ENCODE measurements at regions not wholly inside any gene's neighbourhood (a gene's known extent, or its start where the extent isn't known, plus 50 kb on each side); places are given as distances from the start of the nearest gene placed in this dataset.

DNA sequence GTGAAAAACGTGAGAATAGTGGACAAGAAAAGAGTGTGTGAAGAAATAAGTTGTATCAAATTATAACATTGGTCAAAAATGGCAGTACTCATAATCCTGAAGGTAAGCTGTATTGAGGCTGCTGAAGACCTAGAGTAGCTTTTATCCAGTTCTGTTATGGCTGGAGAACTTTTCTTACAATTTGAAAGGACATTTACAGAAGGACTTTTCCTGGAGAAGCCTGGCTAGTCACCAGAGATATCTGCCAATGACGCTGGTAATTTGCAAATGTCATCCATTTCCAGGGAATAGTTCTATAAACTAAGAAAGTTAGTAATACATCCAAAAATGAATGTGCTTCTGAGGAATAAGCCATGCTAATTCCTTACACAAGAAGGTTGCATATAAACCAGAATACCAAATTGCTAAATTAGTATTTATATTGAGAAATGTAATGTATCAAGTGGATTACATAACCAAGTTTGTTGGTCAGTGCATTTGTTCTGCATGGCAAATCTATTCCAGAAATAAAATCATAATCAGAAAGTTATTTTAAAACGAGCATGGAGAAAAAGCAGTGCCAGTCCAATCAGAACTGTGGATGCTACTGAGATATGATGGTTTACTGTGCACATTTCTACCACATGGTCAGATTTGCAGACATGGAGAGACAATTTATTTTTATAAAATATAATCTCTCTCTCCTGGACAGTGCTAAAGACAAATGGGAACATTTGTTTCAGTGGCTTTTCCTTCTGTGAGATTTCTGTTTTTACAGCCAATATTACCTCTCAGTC lies 743.7 kb upstream of the HS3ST1 start (continued):
- no peak for TF ChIP-seq ZNF532 (CRISPR knock-in tag; IDR thresholded peaks at IDR 0.05; ENCODE audit: borderline replicate concordance)
- TF ChIP-seq, protein P1, sequence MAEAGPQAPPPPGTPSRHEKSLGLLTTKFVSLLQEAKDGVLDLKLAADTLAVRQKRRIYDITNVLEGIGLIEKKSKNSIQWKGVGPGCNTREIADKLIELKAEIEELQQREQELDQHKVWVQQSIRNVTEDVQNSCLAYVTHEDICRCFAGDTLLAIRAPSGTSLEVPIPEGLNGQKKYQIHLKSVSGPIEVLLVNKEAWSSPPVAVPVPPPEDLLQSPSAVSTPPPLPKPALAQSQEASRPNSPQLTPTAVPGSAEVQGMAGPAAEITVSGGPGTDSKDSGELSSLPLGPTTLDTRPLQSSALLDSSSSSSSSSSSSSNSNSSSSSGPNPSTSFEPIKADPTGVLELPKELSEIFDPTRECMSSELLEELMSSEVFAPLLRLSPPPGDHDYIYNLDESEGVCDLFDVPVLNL (CRISPR knock-in tag; IDR thresholded peaks at IDR 0.05; ENCODE audit: borderline replicate concordance, low read depth): no peak

- CTCF ChIA-PET: no interaction called here
- TF ChIP-seq, protein P2, sequence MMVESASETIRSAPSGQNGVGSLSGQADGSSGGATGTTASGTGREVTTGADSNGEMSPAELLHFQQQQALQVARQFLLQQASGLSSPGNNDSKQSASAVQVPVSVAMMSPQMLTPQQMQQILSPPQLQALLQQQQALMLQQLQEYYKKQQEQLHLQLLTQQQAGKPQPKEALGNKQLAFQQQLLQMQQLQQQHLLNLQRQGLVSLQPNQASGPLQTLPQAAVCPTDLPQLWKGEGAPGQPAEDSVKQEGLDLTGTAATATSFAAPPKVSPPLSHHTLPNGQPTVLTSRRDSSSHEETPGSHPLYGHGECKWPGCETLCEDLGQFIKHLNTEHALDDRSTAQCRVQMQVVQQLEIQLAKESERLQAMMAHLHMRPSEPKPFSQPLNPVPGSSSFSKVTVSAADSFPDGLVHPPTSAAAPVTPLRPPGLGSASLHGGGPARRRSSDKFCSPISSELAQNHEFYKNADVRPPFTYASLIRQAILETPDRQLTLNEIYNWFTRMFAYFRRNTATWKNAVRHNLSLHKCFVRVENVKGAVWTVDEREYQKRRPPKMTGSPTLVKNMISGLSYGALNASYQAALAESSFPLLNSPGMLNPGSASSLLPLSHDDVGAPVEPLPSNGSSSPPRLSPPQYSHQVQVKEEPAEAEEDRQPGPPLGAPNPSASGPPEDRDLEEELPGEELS (CRISPR knock-in tag; IDR thresholded peaks at IDR 0.05): no peak
- no peak for TF ChIP-seq STAT6 (CRISPR knock-in tag; conservative IDR thresholded peaks at IDR 0.05; ENCODE audit: low read depth)
- TF ChIP-seq RELA (CRISPR knock-in tag; IDR thresholded peaks at IDR 0.05; ENCODE audit: borderline replicate concordance): no peak
- H3K4me3 Mint-ChIP-seq: no peak overlapping the region
- POLR2A ChIA-PET: no interaction called here
- peaks cover 12% of the 10 kb centered on the region; the same call in 1 of the 2 replicates for H3K9me3 Mint-ChIP-seq
- no peak for DNase-seq (ENCODE audit: low spot score)
- H3K27me3 Mint-ChIP-seq (ENCODE audit: low read depth): no peaks in the 10 kb centered on the region; the same call in 1 of the 2 replicates
- H3K4me1 Mint-ChIP-seq: peaks cover 16% of the 10 kb centered on the region
- peaks cover 4% of the 10 kb centered on the region for H3K36me3 Mint-ChIP-seq
- no peak overlapping the region for H3K27ac Mint-ChIP-seq
- no peak for ATAC-seq
Observed at GRCh38 chr4:12170308-12170707, 741.6 kb upstream of the HS3ST1 start.

- POLR2A ChIA-PET: no interaction called here
- TF ChIP-seq ZNF138 (CRISPR knock-in tag; conservative IDR thresholded peaks at IDR 0.05) (no peak), TP53 (CRISPR knock-in tag; IDR thresholded peaks at IDR 0.05) (no peak), GTF2I (CRISPR knock-in tag; conservative IDR thresholded peaks at IDR 0.05) (no peak), TEAD1 (CRISPR knock-in tag; IDR thresholded peaks at IDR 0.05) (no peak), E2F5 (CRISPR knock-in tag; IDR thresholded peaks at IDR 0.05) (no peak), JAZF1 (CRISPR knock-in tag; IDR thresholded peaks at IDR 0.05) (no peak), TEAD4 (CRISPR knock-in tag; IDR thresholded peaks at IDR 0.05) (no peak), NFATC4 (CRISPR knock-in tag; IDR thresholded peaks at IDR 0.05) (no peak)
- TF ChIP-seq, protein P3, sequence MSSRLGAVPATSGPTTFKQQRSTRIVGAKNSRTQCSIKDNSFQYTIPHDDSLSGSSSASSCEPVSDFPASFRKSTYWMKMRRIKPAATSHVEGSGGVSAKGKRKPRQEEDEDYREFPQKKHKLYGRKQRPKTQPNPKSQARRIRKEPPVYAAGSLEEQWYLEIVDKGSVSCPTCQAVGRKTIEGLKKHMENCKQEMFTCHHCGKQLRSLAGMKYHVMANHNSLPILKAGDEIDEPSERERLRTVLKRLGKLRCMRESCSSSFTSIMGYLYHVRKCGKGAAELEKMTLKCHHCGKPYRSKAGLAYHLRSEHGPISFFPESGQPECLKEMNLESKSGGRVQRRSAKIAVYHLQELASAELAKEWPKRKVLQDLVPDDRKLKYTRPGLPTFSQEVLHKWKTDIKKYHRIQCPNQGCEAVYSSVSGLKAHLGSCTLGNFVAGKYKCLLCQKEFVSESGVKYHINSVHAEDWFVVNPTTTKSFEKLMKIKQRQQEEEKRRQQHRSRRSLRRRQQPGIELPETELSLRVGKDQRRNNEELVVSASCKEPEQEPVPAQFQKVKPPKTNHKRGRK (CRISPR knock-in tag; IDR thresholded peaks at IDR 0.05; ENCODE audit: borderline replicate concordance): no peak
- TF ChIP-seq, protein P2 (CRISPR knock-in tag; IDR thresholded peaks at IDR 0.05): no peak
- TF ChIP-seq, protein P4, sequence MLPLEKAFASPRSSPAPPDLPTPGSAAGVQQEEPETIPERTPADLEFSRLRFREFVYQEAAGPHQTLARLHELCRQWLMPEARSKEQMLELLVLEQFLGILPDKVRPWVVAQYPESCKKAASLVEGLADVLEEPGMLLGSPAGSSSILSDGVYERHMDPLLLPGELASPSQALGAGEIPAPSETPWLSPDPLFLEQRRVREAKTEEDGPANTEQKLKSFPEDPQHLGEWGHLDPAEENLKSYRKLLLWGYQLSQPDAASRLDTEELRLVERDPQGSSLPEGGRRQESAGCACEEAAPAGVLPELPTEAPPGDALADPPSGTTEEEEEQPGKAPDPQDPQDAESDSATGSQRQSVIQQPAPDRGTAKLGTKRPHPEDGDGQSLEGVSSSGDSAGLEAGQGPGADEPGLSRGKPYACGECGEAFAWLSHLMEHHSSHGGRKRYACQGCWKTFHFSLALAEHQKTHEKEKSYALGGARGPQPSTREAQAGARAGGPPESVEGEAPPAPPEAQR (CRISPR knock-in tag; IDR thresholded peaks at IDR 0.05): no peak
Observed at GRCh38 chr4:12165616-12166015, 736.9 kb upstream of the HS3ST1 start.

More at GRCh38 chr4:12165616-12166015, 736.9 kb upstream of the HS3ST1 start:
- H3K27me3 Mint-ChIP-seq (ENCODE audit: low read depth): no peaks in the 10 kb centered on the region; the same call in 1 of the 2 replicates
- CTCF ChIA-PET: no interaction called here
- H3K4me3 Mint-ChIP-seq: no peak overlapping the region
- H3K9me3 Mint-ChIP-seq: peaks cover 37% of the 10 kb centered on the region
- DNase-seq (ENCODE audit: low spot score) (no peak), ATAC-seq (no peak)
- peaks cover 6% of the 10 kb centered on the region for H3K36me3 Mint-ChIP-seq
- H3K27ac Mint-ChIP-seq: no peak overlapping the region
- peaks cover 9% of the 10 kb centered on the region; the same call in 1 of the 2 replicates for H3K4me1 Mint-ChIP-seq
